ENCODE measurements at regions not wholly inside any gene's neighbourhood (a gene's known extent, or its start where the extent isn't known, plus 50 kb on each side); places are given as distances from the start of the nearest gene placed in this dataset.
"Not testable (repeated sequence)": the region's sequence is repeated elsewhere in the genome, so short reads cannot be mapped to it uniquely, and the experiment has no call there.

GRCh38 chr3:18103591-18103990, 321.5 kb downstream of the SATB1 start:
- no peak for DNase-seq
- no peak overlapping the region for H3K4me3 Mint-ChIP-seq
- no peaks in the 10 kb centered on the region for H3K36me3 Mint-ChIP-seq (ENCODE audit: low read depth)
- H3K4me1 Mint-ChIP-seq (ENCODE audit: low read depth) = peaks cover 22% of the 10 kb centered on the region
- H3K27ac Mint-ChIP-seq = no peak overlapping the region
- no peaks in the 10 kb centered on the region for H3K9me3 Mint-ChIP-seq
- peaks cover 12% of the 10 kb centered on the region for H3K27me3 Mint-ChIP-seq

DNA sequence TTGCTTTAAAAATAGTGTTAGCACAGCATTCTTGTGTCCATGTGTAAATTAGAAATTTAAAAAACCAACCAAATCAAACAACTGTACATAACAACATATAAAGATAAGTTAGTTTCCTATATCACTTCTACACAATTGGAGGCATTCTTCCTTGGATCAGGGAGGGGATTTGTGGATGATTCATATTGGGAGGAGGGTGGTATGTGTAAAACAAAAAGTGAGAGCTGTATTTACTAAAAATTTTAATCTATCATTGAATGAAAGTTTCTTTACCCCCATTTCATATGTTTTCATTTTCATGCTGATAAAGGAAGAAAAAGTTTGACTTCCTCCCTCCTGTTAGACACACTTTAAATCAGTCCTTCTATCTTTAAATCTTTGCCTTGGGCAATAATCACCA, 325.0 kb downstream of the SATB1 start:
- H3K27me3 Mint-ChIP-seq = peaks cover 16% of the 10 kb centered on the region
- H3K36me3 Mint-ChIP-seq (ENCODE audit: low read depth) = no peaks in the 10 kb centered on the region
- DNase-seq = no peak
- H3K4me1 Mint-ChIP-seq (ENCODE audit: low read depth) = peaks cover 22% of the 10 kb centered on the region
- no peak overlapping the region for H3K4me3 Mint-ChIP-seq
- H3K9me3 Mint-ChIP-seq = peaks cover 12% of the 10 kb centered on the region
- peak overlapping the region; percentile 89 for H3K27ac Mint-ChIP-seq

DNA sequence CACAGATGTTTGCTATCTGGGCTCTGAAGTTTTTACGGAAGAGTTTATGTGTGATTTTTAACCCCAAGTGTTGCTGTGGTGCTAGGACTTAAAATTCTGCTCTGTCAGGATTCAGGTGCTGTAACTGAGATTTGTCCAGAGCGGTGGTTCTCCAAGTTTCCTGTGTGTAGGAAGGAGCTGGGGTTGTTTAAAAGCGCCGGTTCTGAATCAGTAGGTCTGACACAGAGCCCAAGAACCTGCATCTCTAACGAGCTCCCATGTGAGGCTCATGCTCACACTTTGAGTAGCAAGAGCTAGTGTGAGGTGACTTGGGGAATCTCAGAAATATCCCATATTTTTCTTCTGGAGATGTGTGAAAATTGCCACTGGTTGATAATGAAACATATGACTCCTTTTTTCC, 325.5 kb downstream of the SATB1 start:
- peak overlapping the region; percentile 32 for H3K4me3 Mint-ChIP-seq
- peaks cover 22% of the 10 kb centered on the region for H3K4me1 Mint-ChIP-seq (ENCODE audit: low read depth)
- H3K9me3 Mint-ChIP-seq = peaks cover 12% of the 10 kb centered on the region
- peak overlapping the region; percentile 89 for H3K27ac Mint-ChIP-seq
- H3K27me3 Mint-ChIP-seq = peaks cover 13% of the 10 kb centered on the region
- H3K36me3 Mint-ChIP-seq (ENCODE audit: low read depth) = no peaks in the 10 kb centered on the region
- no peak for DNase-seq

- no peak for DNase-seq
- peaks cover 12% of the 10 kb centered on the region for H3K27me3 Mint-ChIP-seq
- H3K4me1 Mint-ChIP-seq (ENCODE audit: low read depth) = peaks cover 22% of the 10 kb centered on the region
- no peaks in the 10 kb centered on the region for H3K36me3 Mint-ChIP-seq (ENCODE audit: low read depth)
- H3K4me3 Mint-ChIP-seq = peak overlapping the region; percentile 6
- peaks cover 16% of the 10 kb centered on the region for H3K9me3 Mint-ChIP-seq
- H3K27ac Mint-ChIP-seq = peak overlapping the region; percentile 89
Observed at GRCh38 chr3:18098960-18099587, 326.1 kb downstream of the SATB1 start.

DNA sequence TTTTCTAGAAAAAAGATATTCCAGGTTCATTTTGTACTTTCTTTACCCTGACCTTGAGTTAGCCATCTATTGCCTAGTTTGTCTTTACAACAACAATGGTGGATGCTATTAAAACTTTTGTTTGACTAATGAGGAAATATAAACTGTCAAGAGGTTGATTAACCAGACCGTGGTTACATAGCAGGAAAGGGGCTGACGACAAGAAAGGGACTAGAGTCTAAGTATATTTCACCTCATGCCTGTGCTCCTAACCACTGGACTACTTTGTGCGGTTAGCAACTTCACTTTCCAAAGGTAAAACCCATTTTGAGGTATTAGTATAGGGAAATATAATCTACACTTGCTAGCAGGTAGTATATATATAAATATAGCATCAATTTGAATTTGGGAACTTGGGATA, 327.1 kb downstream of the SATB1 start:
- H3K9me3 Mint-ChIP-seq = peaks cover 18% of the 10 kb centered on the region
- peaks cover 12% of the 10 kb centered on the region for H3K27me3 Mint-ChIP-seq
- H3K4me1 Mint-ChIP-seq (ENCODE audit: low read depth) = peaks cover 22% of the 10 kb centered on the region
- H3K4me3 Mint-ChIP-seq = no peak overlapping the region
- no peak overlapping the region for H3K27ac Mint-ChIP-seq
- DNase-seq = no peak
- H3K36me3 Mint-ChIP-seq (ENCODE audit: low read depth) = no peaks in the 10 kb centered on the region

DNA sequence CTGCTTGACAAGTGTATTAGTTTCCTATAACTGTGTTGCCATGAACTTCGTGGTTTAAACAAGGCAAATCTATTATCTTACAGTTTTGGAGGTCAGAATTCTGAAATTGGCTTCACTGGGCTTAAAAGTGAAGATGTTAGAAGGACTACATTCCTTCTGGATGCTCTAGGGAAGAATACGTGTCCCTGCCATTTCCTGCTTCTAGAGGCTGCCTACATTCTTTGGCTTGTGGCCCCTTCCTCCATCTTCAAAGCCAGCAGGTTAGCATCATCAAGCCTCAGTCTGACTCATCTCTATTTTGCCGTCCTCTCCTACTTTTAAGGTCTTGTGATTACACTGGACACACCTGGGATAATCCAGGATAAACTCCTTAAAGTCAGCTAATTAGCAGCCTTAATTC, 327.7 kb downstream of the SATB1 start:
- H3K27ac Mint-ChIP-seq = no peak overlapping the region
- DNase-seq = no peak
- H3K36me3 Mint-ChIP-seq (ENCODE audit: low read depth) = no peaks in the 10 kb centered on the region
- no peak overlapping the region for H3K4me3 Mint-ChIP-seq
- peaks cover 18% of the 10 kb centered on the region for H3K9me3 Mint-ChIP-seq
- H3K27me3 Mint-ChIP-seq = peaks cover 12% of the 10 kb centered on the region
- H3K4me1 Mint-ChIP-seq (ENCODE audit: low read depth) = peaks cover 22% of the 10 kb centered on the region

GRCh38 chr3:18092726-18093125, 332.4 kb downstream of the SATB1 start:
- Mint-ChIP-seq H3K36me3 (ENCODE audit: low read depth) (no peaks in the 10 kb centered on the region), H3K9me3 (peaks cover 14% of the 10 kb centered on the region), H3K4me3 (no peak overlapping the region), H3K27ac (no peak overlapping the region), H3K27me3 (peaks cover 9% of the 10 kb centered on the region), H3K4me1 (ENCODE audit: low read depth) (peaks cover 5% of the 10 kb centered on the region)
- no peak for DNase-seq

GRCh38 chr3:18090377-18090776, 334.8 kb downstream of the SATB1 start:
- Mint-ChIP-seq H3K27ac (no peak overlapping the region), H3K4me1 (ENCODE audit: low read depth) (peaks cover 8% of the 10 kb centered on the region), H3K27me3 (peaks cover 12% of the 10 kb centered on the region), H3K36me3 (ENCODE audit: low read depth) (no peaks in the 10 kb centered on the region), H3K9me3 (peaks cover 6% of the 10 kb centered on the region), H3K4me3 (no peak overlapping the region)
- no peak for DNase-seq

GRCh38 chr3:18087988-18088387, 337.2 kb downstream of the SATB1 start:
- Mint-ChIP-seq H3K4me3 (no peak overlapping the region), H3K36me3 (ENCODE audit: low read depth) (no peaks in the 10 kb centered on the region), H3K27me3 (peaks cover 9% of the 10 kb centered on the region), H3K4me1 (ENCODE audit: low read depth) (peaks cover 8% of the 10 kb centered on the region), H3K9me3 (no peaks in the 10 kb centered on the region), H3K27ac (no peak overlapping the region)
- no peak for DNase-seq

GRCh38 chr3:18086760-18087159, 338.4 kb downstream of the SATB1 start:
- Mint-ChIP-seq H3K9me3 (no peaks in the 10 kb centered on the region), H3K27me3 (peaks cover 9% of the 10 kb centered on the region), H3K36me3 (ENCODE audit: low read depth) (no peaks in the 10 kb centered on the region), H3K4me1 (ENCODE audit: low read depth) (peaks cover 8% of the 10 kb centered on the region), H3K27ac (no peak overlapping the region), H3K4me3 (no peak overlapping the region)
- DNase-seq = no peak

DNA sequence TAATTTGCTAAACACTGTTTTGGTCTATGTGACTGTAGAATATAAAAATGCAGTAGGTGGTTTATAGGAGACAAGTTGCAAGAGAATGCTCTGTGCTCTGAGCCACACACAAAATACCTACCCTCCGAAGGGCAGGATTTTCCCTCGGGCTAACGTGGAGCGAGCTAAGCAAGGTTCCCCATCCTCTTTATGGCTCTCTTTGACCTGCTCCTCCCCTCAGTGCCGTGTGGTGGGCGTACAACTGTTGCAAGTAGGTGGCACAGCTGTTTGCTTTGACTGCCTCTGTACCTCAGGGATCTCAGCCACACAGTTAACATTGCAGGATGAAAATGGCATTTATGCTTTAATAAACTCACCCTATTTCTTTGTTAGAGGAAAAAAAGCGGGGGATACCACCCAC, 339.1 kb downstream of the SATB1 start:
- Mint-ChIP-seq H3K4me3 (no peak overlapping the region), H3K36me3 (ENCODE audit: low read depth) (no peaks in the 10 kb centered on the region), H3K4me1 (ENCODE audit: low read depth) (peaks cover 8% of the 10 kb centered on the region), H3K9me3 (no peaks in the 10 kb centered on the region), H3K27me3 (peaks cover 9% of the 10 kb centered on the region), H3K27ac (no peak overlapping the region)
- no peak for DNase-seq

- no peaks in the 10 kb centered on the region for H3K36me3 Mint-ChIP-seq (ENCODE audit: low read depth)
- H3K9me3 Mint-ChIP-seq = no peaks in the 10 kb centered on the region
- no peak for DNase-seq
- H3K4me1 Mint-ChIP-seq (ENCODE audit: low read depth) = peaks cover 8% of the 10 kb centered on the region
- peaks cover 9% of the 10 kb centered on the region for H3K27me3 Mint-ChIP-seq
- no peak overlapping the region for H3K27ac Mint-ChIP-seq
- H3K4me3 Mint-ChIP-seq = no peak overlapping the region
Observed at GRCh38 chr3:18085429-18085828, 339.7 kb downstream of the SATB1 start.

DNA sequence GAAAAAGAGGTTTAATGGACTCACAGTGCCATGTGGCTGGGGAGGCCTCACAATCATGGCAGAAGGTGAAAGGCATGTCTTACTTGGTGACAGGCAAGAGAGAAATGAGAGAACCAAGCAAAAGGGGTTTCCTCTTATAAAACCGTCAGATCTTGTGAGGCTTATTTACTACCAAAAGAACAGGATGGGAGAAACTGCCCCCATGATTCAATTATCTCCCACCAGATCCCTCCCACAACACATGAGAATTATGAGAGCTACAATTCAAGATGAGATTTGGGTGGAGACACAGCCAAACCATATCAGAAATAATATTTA, 340.8 kb upstream of the TBC1D5 start:
- H3K4me3 Mint-ChIP-seq; H3K36me3 Mint-ChIP-seq (ENCODE audit: low read depth); H3K27ac Mint-ChIP-seq; H3K9me3 Mint-ChIP-seq; DNase-seq: not testable (repeated sequence)
- peaks cover 22% of the 10 kb centered on the region for H3K27me3 Mint-ChIP-seq
- H3K4me1 Mint-ChIP-seq (ENCODE audit: low read depth) = peaks cover 11% of the 10 kb centered on the region

DNA sequence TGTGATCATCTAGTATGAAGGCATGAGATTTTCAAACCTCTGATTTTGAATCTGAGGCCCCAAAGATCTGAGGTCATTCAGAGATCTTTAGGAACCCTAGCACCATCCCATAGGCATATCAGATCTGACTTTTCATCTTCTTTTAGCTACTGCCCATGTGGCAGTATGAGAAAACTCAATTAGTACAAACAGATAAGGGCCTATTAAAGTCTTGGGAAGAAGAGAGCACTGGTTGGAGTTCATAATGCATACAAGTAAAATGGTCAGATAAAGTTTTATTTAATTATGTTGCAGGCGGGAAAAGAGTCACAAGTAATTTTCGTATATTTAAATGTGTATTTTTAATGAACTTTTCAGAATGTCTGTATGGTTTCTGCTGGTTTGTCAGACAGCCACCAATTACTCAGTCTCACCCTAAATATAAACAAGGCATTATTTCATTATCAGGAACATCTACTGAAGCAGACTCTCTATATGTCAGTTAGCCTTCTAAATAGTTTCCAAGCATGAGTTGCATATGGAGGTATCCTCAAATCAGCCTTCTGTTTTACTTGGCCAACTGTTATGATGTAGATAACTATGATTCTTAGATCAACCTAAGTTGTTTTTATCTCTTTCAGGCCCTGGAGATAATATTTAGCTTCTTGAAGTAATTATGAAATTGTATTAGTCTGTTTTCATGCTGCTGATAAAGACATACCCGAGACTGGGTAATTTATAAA, 340.3 kb upstream of the TBC1D5 start:
- no peak overlapping the region for H3K27ac Mint-ChIP-seq
- no peak overlapping the region for H3K4me3 Mint-ChIP-seq
- H3K27me3 Mint-ChIP-seq = peaks cover 22% of the 10 kb centered on the region
- no peaks in the 10 kb centered on the region for H3K36me3 Mint-ChIP-seq (ENCODE audit: low read depth)
- DNase-seq = no peak
- peaks cover 6% of the 10 kb centered on the region for H3K4me1 Mint-ChIP-seq (ENCODE audit: low read depth)
- H3K9me3 Mint-ChIP-seq = no peaks in the 10 kb centered on the region

DNA sequence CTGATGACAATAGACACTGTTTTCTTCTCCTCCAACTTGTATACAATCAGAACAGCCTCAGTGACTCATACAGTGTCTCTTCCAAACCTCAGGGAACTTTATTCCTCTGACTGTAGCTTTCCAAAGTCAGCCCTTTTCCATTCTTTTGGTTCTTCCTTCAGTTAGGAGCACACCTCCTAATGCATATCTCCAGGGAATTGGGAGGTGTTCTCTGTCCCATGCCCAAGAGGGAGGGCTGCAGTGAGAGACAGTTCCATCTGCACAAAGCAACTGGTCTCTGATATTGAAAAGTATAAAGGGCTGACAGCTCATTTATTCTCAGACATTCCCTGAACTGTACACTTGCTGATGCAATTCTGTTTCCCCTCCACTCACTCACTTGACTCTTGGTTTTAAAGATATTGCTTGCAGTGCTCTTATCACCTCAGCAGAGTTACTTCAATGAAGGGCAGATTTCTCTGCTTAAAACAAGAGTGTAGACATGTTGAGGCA, 337.8 kb upstream of the TBC1D5 start:
- peaks cover 21% of the 10 kb centered on the region for H3K27me3 Mint-ChIP-seq
- no peaks in the 10 kb centered on the region for H3K36me3 Mint-ChIP-seq (ENCODE audit: low read depth)
- no peak overlapping the region for H3K4me3 Mint-ChIP-seq
- H3K9me3 Mint-ChIP-seq = no peaks in the 10 kb centered on the region
- no peak for DNase-seq
- no peak overlapping the region for H3K27ac Mint-ChIP-seq
- peaks cover 6% of the 10 kb centered on the region for H3K4me1 Mint-ChIP-seq (ENCODE audit: low read depth)

Data from activated T-cell treated with anti-CD3 and anti-CD28 coated beads, Interleukin-2, amount 50 U/mL, for 24 hours (primary cell).